Activated CD4-positive, alpha-beta memory T cell treated with anti-CD3 and anti-CD28 coated beads for 36 hours (primary cell): ENCODE measurements at regions not wholly inside any gene's neighbourhood (a gene's known extent, or its start where the extent isn't known, plus 50 kb on each side); places are given as distances from the start of the nearest gene placed in this dataset.
"Not testable (repeated sequence)": the region's sequence is repeated elsewhere in the genome, so short reads cannot be mapped to it uniquely, and the experiment has no call there.

Source experiments
- CTCF ChIA-PET: fragments of 350-600 bp; sonication (Branson Sonifier 250); formaldehyde crosslinking; loops from one replicate; lab custom pipeline; 2021; ENCODE audit warnings: antibody characterized with exemption, inconsistent platforms; lab: Charles Lee
- POLR2A ChIA-PET: fragments of 350-600 bp; sonication (Branson Sonifier 250); formaldehyde crosslinking; loops from one replicate; lab custom pipeline; 2021; ENCODE audit warnings: antibody characterized with exemption; lab: Charles Lee
- DNase-seq: peaks from one replicate; pipeline ENCODE4 v3.0.0-alpha.2; 2020
- H3K27ac Mint-ChIP-seq: one replicate; pipeline ENCODE4 v1.8.0; 2021; ENCODE audit warnings: mixed read lengths
- H3K27me3 Mint-ChIP-seq: one replicate; pipeline ENCODE4 v1.8.0; 2021; ENCODE audit warnings: mixed read lengths
- H3K36me3 Mint-ChIP-seq: one replicate; pipeline ENCODE4 v1.8.0; 2021; ENCODE audit warnings: mixed read lengths
- H3K4me1 Mint-ChIP-seq: one replicate; pipeline ENCODE4 v1.8.0; 2021; ENCODE audit warnings: low read depth, mixed read lengths
- H3K4me3 Mint-ChIP-seq: one replicate; pipeline ENCODE4 v1.8.0; 2021; ENCODE audit warnings: mild to moderate bottlenecking, mixed read lengths
- H3K9me3 Mint-ChIP-seq: one replicate; pipeline ENCODE4 v1.8.0; 2021; ENCODE audit warnings: mixed read lengths
- intact Hi-C: fragments of 100-400 bp; cut with micrococcal nuclease; formaldehyde crosslinking; loops from one replicate; pipeline ENCODE4 v1.15.1; 2023

DNA sequence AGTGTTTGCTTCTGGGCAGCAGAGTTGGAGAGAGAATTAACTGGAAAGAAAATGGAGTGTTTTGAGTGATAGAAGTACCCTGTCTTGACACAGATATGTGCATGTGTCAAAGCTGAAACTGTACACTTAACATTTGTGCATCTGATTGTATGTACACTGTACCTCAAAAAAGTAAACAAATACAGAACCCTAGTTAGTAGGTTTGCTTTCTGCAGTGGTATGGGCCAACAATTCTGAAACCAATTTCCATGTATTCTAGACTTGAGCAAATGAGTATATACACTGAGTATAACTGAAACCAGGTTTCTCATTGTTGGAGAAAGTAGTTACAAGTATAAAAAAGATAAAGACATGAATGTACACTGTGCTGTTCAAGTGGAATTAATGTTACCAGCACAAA lies 52.4 kb downstream of the ELAPOR2 start:
- ChIA-PET POLR2A (no interaction called here), CTCF (no interaction called here)
- Mint-ChIP-seq H3K4me3 (no peak overlapping the region), H3K36me3 (no peaks in the 10 kb centered on the region), H3K9me3 (no peaks in the 10 kb centered on the region), H3K4me1 (peaks cover 9% of the 10 kb centered on the region), H3K27ac (no peak overlapping the region), H3K27me3 (no peaks in the 10 kb centered on the region)
- intact Hi-C loops, result no loop called here
- no peak for DNase-seq

DNA sequence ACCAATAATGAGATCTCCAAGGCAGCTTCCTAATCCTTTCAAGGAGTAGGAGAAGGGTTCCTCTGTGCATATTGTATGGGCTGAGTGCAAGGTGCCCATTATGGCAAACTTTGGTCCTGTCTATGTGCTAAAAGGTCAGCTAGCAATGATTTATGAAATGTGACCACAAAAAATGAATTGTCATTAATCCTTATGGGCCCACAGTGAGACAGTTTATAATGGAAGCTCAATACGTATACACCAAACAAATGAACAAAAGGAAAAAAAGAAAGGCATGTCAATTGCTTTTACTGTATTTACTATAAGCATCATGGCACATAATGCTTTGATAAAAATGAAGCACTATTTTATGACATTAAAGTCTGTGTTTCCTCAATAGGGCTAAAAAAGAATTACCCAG lies 54.5 kb downstream of the ELAPOR2 start:
- intact Hi-C loops, result no loop called here
- H3K9me3 Mint-ChIP-seq, result no peaks in the 10 kb centered on the region
- H3K27ac Mint-ChIP-seq, result no peak overlapping the region
- POLR2A ChIA-PET, result no interaction called here
- H3K27me3 Mint-ChIP-seq, result peaks cover 1% of the 10 kb centered on the region
- H3K36me3 Mint-ChIP-seq, result no peaks in the 10 kb centered on the region
- H3K4me1 Mint-ChIP-seq, result peaks cover 9% of the 10 kb centered on the region
- H3K4me3 Mint-ChIP-seq, result no peak overlapping the region
- DNase-seq, result no peak
- CTCF ChIA-PET, result no interaction called here

DNA sequence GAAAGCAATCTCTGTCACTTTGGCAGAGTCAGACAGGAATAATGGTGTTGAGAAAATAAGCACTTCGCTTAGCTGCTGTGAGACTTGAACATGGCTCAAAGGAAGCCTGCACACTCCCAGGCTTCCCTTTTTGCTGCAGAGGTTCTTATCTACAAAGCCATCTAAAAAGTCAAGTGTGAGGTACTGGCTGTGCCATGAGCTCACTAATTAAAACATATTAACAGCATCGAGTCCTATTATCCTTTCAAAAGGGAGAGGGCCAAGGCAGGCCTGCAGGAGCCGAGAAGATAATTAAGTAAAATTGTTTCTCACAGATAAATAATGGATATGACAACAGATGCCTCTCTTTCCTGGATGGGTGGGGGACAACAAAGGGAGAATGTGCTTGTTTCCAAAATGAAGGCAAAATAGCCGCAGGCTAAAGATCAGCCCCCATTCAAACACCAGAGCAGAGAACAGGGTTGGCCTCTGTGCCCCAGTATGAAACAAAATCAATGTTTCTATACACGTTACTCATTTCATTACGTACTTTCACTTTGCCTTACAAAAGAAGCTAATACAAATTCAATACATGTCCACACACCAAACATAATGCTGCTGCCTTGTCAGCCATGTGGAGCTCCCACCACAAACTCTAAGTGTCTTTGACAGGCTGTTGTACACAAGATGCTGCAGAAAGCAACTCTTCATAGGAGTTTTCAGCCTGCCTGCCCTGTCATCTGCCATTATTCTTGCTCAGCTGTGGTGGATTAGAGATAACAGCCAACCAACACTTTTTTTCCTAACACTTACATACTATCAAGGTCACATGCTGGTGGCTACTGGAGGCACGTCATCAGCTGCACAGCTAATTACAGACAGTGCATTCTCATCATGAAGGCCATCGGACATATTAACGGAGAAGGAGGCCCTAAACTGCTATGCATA lies 55.3 kb downstream of the ELAPOR2 start:
- Mint-ChIP-seq H3K27ac (no peak overlapping the region), H3K4me3 (no peak overlapping the region)

DNA sequence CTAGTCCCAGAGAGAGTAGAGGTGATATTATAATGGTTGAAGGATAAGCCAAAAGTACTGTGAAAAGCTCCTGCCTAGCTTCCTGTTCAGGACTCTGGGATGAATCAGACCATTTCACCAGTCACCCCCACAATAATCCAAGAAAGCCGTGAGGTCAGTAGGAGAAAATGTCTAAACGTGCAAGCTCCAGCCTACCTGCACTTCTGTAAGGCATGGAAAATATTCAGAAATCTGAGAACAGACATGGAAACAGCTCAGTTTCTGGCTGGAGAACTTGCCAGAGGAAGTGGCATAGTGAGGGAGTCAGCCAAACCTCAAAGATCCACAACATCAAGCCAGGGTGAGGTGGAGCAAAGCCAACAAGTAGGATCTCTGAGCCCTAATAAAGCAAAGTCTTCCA lies 58.2 kb downstream of the ELAPOR2 start:
- Mint-ChIP-seq H3K9me3 (no peaks in the 10 kb centered on the region), H3K4me3 (no peak overlapping the region), H3K27me3 (peaks cover 2% of the 10 kb centered on the region), H3K4me1 (peaks cover 4% of the 10 kb centered on the region), H3K27ac (no peak overlapping the region), H3K36me3 (no peaks in the 10 kb centered on the region)
- ChIA-PET CTCF (interaction anchor here (0.8 to 1.1 kb wide), 2 partner anchors 147 to 235 kb away, joined by 3 read pairs; no protein-coding TSS in a partner anchor), POLR2A (no interaction called here)
- no peak for DNase-seq
- intact Hi-C loops, result no loop called here

More for the DNA sequence above, 55.3 kb downstream of the ELAPOR2 start:
- no peaks in the 10 kb centered on the region for H3K9me3 Mint-ChIP-seq
- H3K4me1 Mint-ChIP-seq, result peaks cover 9% of the 10 kb centered on the region
- ChIA-PET CTCF (interaction anchor here (0.9 kb wide), 1 partner anchor 63 kb away, joined by 3 read pairs; no protein-coding TSS in a partner anchor), POLR2A (no interaction called here)
- intact Hi-C loops, result no loop called here
- no peak for DNase-seq
- peaks cover 2% of the 10 kb centered on the region for H3K27me3 Mint-ChIP-seq
- no peaks in the 10 kb centered on the region for H3K36me3 Mint-ChIP-seq

DNA sequence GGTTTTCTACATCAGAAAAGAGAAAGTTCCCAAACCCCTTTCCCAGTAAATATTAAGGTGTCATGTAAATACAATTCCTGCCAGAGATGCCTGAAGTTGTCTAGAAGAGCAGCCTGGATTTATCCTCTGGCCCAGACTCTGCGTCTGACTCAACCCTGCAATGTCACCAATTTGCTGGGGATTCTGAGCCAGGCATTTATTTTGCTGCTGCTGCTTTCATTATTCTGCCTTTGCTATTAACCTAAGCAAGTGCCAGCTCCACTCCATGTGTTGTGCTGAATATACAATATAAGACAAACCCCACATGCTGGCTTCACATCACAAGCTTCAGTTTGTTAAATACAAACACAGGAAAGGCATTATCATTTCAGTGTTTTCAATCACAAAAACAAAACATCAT lies 59.1 kb downstream of the ELAPOR2 start:
- DNase-seq, result no peak
- H3K4me1 Mint-ChIP-seq, result peaks cover 4% of the 10 kb centered on the region
- H3K27ac Mint-ChIP-seq, result no peak overlapping the region
- no peaks in the 10 kb centered on the region for H3K9me3 Mint-ChIP-seq
- no peak overlapping the region for H3K4me3 Mint-ChIP-seq
- H3K27me3 Mint-ChIP-seq, result peaks cover 2% of the 10 kb centered on the region
- intact Hi-C loops, result no loop called here
- H3K36me3 Mint-ChIP-seq, result no peaks in the 10 kb centered on the region
- CTCF ChIA-PET, result interaction anchor here (1.1 kb wide), 1 partner anchor 148 kb away, joined by 3 read pairs; no protein-coding TSS in a partner anchor
- POLR2A ChIA-PET, result no interaction called here

DNA sequence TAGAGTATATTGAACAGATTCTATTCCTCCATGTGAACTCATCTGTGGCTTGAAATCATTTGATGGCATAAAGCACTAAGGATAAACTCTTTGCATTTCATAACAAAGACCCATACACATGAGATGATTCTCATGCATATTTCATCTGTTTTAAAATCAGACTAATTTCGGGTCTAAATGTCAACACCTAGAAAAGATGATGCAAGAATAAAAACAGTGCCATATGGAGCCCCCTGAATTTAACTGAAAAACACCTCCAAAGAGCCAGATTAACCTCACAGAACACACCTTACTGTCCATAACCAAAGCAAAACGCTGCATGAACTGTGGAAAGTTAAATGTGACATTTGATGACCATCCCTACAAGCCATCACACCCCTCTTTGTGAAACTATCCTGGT lies 59.7 kb downstream of the ELAPOR2 start:
- intact Hi-C loops, result no loop called here
- Mint-ChIP-seq H3K4me1 (peaks cover 4% of the 10 kb centered on the region), H3K36me3 (no peaks in the 10 kb centered on the region), H3K27ac (no peak overlapping the region), H3K4me3 (no peak overlapping the region), H3K9me3 (no peaks in the 10 kb centered on the region), H3K27me3 (peaks cover 2% of the 10 kb centered on the region)
- CTCF ChIA-PET, result no interaction called here
- no peak for DNase-seq
- POLR2A ChIA-PET, result no interaction called here

DNA sequence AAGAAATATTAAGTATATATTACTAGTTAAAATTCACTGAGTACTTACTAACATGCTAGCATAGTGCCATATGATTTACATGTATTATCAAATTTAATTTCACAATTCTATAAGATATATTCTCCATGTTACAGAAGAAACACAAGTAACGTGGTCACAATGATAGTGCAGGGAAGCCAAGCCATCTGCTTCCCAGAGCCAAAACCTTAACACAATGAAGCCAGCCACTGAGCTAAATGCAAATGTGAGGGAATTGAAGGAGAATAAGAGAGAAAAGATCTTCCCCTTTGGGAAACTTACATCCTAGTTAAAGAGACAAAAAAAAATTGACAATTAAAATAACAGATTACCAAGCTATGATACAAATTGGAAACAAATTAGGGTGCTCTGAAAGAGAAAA lies 63.6 kb downstream of the ELAPOR2 start:
- intact Hi-C loops, result no loop called here
- POLR2A ChIA-PET, result no interaction called here
- Mint-ChIP-seq H3K4me3 (no peak overlapping the region), H3K9me3 (no peaks in the 10 kb centered on the region), H3K27me3 (peaks cover 2% of the 10 kb centered on the region), H3K4me1 (peaks cover 12% of the 10 kb centered on the region), H3K36me3 (no peaks in the 10 kb centered on the region), H3K27ac (no peak overlapping the region)
- no peak for DNase-seq
- CTCF ChIA-PET, result no interaction called here

DNA sequence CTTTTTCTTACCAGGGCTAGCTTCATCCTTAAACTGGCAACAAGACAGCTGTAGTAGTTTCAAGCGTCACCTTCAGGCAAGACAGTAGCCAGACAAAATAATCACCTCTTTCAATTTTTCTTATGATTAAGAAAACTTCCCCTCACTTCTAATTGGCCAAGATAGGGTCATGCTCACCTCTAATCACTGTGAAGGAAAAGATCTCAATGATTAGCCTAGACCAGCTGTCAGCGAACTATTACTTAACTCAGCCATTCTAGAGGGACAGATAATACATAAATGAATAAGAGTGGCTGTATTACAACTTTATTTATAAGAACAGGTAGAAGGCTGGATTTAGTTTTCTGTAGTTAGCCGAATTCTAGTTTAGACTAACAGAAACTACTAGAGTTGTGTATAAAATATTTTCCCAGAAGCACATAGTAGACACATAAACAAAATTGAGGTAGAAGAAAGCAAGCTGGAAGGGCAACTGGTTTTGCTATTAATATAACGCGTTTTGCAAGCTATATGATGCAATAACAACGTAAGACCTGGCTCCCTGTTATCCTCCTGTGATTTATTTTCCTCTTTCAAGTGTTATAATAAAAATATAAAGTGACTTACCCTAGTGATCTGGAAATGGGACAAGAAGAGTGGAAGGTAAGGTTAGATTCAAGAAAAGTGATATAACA lies 64.3 kb downstream of the ELAPOR2 start:
- ChIA-PET CTCF (interaction anchor here (1.4 kb wide), 1 partner anchor 241 kb away, joined by 3 read pairs; no protein-coding TSS in a partner anchor), POLR2A (no interaction called here)
- Mint-ChIP-seq H3K27me3 (peaks cover 2% of the 10 kb centered on the region), H3K27ac (no peak overlapping the region), H3K36me3 (no peaks in the 10 kb centered on the region), H3K9me3 (no peaks in the 10 kb centered on the region), H3K4me3 (no peak overlapping the region), H3K4me1 (peaks cover 12% of the 10 kb centered on the region)
- intact Hi-C loops, result no loop called here
- no peak for DNase-seq

DNA sequence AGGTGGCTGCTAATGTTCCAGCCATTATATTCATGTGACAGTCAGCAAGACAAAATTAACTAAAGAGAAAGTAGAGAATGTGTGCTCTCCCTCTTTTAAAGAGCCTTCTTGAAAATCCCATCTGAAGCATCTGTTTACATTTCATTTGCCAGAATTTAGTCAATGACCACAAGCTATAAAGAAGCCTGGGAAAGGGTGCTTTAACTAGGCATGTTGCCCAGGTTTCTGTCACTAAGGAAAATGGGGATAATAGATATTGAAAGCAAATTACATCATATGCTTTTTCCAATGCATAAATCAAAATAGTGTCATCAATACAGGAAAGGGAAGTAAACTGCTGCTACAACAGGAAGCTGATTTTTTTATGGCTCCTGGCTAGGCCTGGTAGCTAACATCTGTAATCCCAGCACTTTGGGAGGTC lies 67.7 kb downstream of the ELAPOR2 start:
- DNase-seq, result no peak
- CTCF ChIA-PET, result interaction anchor here (0.7 kb wide), 1 partner anchor 23 kb away, joined by 3 read pairs; no protein-coding TSS in a partner anchor
- Mint-ChIP-seq H3K27me3 (no peaks in the 10 kb centered on the region), H3K9me3 (peaks cover 5% of the 10 kb centered on the region), H3K27ac (no peak overlapping the region), H3K36me3 (peaks cover 3% of the 10 kb centered on the region), H3K4me3 (no peak overlapping the region), H3K4me1 (peaks cover 12% of the 10 kb centered on the region)
- POLR2A ChIA-PET, result no interaction called here
- intact Hi-C loops, result no loop called here

DNA sequence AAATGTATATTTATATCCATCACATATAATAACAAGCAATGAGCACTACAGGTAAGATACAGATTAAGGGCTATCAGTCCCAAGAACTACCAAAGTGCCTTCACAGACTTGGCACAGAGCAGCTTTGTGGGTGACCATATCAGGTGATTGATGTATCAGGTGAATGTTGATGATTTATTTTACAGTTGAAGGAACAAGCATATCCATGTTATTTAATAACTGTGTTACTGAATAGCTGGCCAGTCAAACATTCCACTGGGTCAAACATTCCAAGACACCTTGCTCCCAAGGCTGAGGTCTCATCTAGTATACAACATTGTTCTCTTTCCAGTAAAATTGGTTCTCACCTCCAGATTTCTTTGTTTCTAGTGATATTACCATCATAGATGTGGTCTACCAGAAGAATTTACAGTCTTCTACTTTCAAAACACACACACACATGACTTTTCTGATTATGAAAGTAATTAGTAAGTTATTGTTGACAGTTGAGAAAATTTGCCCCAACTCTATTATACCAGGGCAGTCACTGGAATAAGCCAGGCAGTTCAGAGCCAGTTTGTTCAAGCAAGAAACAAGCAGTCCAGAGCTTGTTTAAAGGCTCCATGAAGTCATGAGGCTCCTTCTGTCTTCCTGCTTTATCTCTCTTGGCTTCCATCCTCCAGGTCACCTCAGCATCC lies 68.2 kb downstream of the ELAPOR2 start:
- Mint-ChIP-seq H3K27me3 (no peaks in the 10 kb centered on the region), H3K4me3 (no peak overlapping the region), H3K36me3 (peaks cover 3% of the 10 kb centered on the region), H3K9me3 (peaks cover 7% of the 10 kb centered on the region), H3K27ac (no peak overlapping the region), H3K4me1 (peaks cover 12% of the 10 kb centered on the region)
- POLR2A ChIA-PET, result no interaction called here
- no peak for DNase-seq
- intact Hi-C loops, result no loop called here
- CTCF ChIA-PET, result no interaction called here

DNA sequence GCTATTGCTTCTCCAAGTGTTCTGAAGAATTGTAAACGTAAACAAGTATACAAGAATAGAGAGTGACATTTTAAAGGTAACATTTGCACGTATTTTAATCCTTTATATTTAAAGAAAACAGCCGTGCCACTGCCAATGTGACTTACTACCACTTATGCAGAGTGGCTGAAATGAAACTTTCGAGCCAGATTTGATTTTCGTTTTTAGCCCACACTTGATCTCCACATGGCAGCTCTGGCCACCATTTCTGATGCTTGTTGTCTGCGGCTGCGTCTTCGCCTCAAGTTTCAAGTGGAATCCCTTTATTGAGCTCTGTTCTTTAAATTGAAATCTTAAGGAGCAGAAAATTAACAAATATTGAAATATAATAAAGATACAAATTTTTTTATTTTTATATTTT lies 70.0 kb downstream of the ELAPOR2 start:
- DNase-seq, result no peak
- no peak overlapping the region for H3K27ac Mint-ChIP-seq
- H3K4me3 Mint-ChIP-seq, result no peak overlapping the region
- H3K27me3 Mint-ChIP-seq, result no peaks in the 10 kb centered on the region
- H3K4me1 Mint-ChIP-seq, result peaks cover 12% of the 10 kb centered on the region
- H3K9me3 Mint-ChIP-seq, result peaks cover 20% of the 10 kb centered on the region
- CTCF ChIA-PET, result no interaction called here
- intact Hi-C loops, result no loop called here
- H3K36me3 Mint-ChIP-seq, result peaks cover 13% of the 10 kb centered on the region
- POLR2A ChIA-PET, result no interaction called here

DNA sequence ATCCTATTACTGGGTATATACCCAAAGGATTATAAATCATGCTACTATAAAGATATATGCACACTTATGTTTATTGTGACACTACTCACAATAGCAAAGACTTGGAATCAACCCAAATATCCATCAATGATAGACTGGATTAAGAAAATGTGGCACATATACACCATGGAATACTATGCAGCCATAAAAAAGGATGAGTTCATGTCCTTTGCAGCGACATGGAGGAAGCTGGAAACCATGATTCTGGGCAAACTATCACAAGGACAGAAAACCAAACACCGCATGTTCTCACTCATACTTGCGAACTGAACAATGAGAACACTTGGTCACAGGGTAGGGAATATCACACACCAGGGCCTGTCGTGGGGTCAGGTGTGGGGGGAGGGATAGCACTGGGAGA lies 71.6 kb downstream of the ELAPOR2 start:
- POLR2A ChIA-PET, H3K27me3 Mint-ChIP-seq, intact Hi-C loops, DNase-seq, H3K4me3 Mint-ChIP-seq, CTCF ChIA-PET, H3K27ac Mint-ChIP-seq: not testable (repeated sequence)
- H3K36me3 Mint-ChIP-seq, result peaks cover 22% of the 10 kb centered on the region
- H3K4me1 Mint-ChIP-seq, result peaks cover 12% of the 10 kb centered on the region
- H3K9me3 Mint-ChIP-seq, result peaks cover 33% of the 10 kb centered on the region
